KBM-7 (cell line): ENCODE measurements at regions not wholly inside any gene's neighbourhood (a gene's known extent, or its start where the extent isn't known, plus 50 kb on each side); places are given as distances from the start of the nearest gene placed in this dataset.
A peak's percentile ranks its signal among the peaks of the same experiment; 100 is the strongest.

Source experiments
- DNase-seq: peaks from one replicate; pipeline ENCODE4 v3.0.0-alpha.2; 2015
- in situ Hi-C: fragments of 300-500 bp; cut with MboI; formaldehyde crosslinking; loops from 2 replicates; pipeline ENCODE4 v1.14.3; 2020; ENCODE audit warnings: low sequenced_read_pairs, low pct_unique_long_range_greater_than_20kb, mixed read lengths

- in situ Hi-C loops: no loop called here
- DNase-seq: no peak
These were observed 52.0 kb upstream of the TANC2 start for GRCh38 chr17:62913991-62914570.

DNA sequence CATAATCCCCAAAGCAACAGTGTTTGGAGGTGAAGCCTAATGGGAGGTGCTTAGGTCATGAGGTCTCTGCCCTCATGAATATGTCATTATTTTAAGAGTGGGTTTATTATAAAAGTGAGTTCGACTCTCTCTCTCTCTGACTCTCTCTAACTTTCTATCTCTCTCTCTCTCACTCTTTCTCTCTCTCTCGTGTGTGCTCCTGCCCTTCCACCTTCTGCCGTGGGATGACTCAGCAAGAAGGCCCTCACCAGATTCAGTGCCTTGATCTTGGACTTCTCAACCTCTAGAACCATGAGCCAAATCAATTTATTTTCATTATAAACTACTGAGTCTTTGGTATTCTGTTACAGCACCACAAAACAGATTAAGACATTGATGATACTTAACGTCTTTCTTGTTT, 53.7 kb upstream of the TANC2 start:
- DNase-seq: no peak
- in situ Hi-C loops: no loop called here

GRCh38 chr17:62911114-62911513, 54.9 kb upstream of the TANC2 start:
- DNase-seq: no peak
- in situ Hi-C loops: no loop called here

GRCh38 chr17:62910277-62910676, 55.8 kb upstream of the TANC2 start:
- DNase-seq: no peak
- in situ Hi-C loops: no loop called here

DNA sequence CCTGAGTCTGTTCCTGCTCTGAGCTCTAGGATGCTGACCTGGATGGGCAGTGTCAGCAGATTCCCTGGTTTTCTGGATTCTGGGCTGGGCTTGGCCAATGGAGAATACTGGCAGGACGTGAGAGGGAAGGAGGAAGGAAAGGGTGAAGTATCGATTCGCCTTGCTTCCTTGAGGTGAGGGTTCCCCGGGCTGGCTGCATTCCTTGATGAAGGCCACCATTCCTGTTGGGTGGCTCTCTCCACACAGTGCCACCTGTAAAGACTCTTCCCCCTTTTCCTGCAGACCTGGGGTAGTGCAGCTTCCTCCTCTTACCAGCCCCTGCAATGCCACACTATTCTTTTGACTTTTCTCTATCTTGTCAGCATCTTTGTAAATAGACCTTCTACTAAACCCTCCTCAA, 58.1 kb upstream of the TANC2 start:
- in situ Hi-C loops: no loop called here
- DNase-seq: no peak

GRCh38 chr17:62906881-62907280, 59.2 kb upstream of the TANC2 start:
- DNase-seq: no peak

DNA sequence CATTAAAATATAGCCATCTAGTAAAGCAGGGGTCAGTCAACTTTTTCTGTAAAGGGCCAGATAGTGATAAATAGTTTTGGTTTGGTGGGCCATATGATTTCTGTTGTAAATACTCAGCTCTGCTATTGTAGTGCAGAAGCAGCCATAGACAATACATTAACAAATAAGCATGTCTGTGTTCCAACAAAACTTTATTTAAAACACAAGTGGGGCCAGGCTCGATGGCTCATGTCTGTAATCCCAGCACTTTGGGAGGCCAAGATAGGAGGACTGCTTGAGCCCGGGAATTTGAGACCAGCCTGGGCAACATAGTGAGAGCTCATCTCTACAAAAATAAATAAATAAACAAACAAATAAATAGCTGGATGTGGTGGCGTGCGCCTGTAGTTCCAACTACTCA, 60.8 kb upstream of the TANC2 start:
- in situ Hi-C loops: no loop called here
- DNase-seq: no peak

More at GRCh38 chr17:62906881-62907280, 59.2 kb upstream of the TANC2 start:
- in situ Hi-C loops: no loop called here

GRCh38 chr17:62902531-62903220, 63.4 kb upstream of the TANC2 start:
- in situ Hi-C loops: no loop called here
- no peak for DNase-seq

GRCh38 chr17:62901544-62901943, 64.5 kb upstream of the TANC2 start:
- in situ Hi-C loops: no loop called here
- no peak for DNase-seq

GRCh38 chr17:62900096-62900495, 65.9 kb upstream of the TANC2 start:
- no peak for DNase-seq
- in situ Hi-C loops: no loop called here

- DNase-seq: no peak
- in situ Hi-C loops: no loop called here
These were observed 66.7 kb upstream of the TANC2 start for GRCh38 chr17:62899361-62899760.

GRCh38 chr17:62898239-62898864, 67.7 kb upstream of the TANC2 start:
- in situ Hi-C loops: no loop called here
- DNase-seq: no peak

- in situ Hi-C loops: no loop called here
- no peak for DNase-seq
These were observed 68.3 kb upstream of the TANC2 start for GRCh38 chr17:62897706-62898105.

DNA sequence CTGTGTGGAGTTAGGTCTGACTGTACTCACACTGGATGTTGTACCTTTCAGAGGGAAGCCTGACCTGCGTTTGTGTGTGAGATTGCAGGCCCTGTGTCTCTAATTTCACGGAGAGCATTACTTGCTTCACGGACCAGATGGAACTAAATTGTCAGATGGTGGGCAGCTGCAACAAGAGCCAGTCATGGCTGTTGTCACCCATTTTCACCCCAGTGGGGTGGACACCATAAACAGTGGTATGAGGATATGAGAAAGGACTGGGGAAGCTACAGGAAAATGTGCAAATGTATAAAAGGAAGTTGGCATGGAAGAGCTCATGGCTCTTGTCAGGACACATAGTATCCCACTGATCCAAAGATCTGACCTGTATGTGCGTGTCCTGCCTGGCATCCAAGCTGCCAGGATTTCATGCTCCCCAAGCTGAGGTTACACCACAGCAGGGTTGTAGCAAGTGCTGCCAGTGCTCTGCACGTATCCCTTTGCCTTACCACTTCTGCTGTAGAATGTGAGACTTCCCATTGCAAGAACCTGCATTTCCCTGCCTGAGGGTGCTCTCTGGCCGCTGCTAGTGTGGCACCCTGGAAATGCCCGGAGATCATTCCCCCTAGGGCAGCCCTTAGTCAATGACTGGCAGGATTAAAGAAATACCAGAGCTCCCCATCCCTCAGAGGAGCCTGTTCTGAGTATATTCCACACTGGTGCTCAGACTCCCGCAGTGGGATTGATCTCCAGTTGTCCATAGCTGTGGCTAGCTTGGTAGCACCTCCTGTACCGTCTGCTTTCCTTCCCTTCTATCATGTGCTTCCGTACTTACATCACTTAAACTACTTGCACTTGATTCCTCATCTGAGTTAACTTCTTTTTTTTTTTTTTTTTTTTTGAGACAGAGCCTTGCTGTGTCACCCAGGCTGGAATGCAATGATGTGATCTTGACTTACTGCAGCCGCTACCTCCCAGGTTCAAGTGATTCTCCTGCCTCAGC, 70.4 kb upstream of the TANC2 start:
- in situ Hi-C loops: no loop called here
- no peak for DNase-seq

DNA sequence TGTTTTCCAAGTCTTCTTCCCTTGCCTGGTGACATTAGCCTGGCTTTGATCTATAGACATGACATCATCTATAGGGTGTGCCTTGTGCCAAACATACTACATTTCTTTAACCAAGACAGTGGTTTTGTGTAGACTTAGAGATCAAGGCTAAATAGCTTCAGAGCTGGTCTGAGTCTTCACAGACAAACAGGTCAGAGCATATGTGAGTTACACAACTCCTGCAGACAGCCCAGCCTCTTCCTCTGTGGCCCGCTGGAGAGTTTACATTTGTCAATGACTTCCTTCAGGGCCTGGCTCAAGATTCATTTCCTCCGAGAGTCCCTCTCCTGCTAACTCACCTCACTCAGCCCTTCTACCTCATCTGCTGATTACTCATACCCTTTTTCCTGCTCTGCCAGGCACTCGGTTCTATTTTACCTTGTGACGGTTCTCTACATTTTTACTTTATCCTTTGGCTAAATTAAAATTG, 73.1 kb upstream of the TANC2 start:
- DNase-seq: peak; percentile 85
- in situ Hi-C loops: no loop called here

DNA sequence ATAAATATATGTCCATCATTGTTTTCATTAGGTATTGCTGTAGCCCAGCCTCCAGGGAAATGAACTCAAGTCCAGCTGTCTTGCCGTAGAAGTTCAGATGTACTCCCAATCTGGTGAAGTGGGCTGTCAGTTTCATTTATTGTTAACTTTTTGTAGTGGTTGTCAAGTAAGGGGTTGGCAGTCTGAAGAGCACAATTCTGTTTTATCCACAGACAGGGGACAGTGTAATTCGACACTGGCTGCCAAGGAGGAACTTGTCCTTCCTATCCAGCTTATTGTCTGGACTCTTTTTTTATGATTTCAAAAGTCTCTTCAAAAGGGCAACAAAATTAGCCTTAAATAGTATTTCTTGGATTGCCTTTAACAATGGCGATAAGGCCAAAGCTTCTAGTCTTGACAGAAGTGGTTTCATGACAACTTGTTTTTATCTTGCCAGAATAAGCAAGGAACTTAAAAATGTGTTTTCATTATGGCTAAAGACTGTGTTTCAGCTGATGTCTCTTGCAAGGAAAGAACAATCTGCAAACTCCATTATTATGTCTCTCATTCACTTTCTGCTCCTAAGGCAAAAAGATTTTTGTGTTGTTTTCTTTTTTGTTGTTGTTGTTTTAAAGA, 73.9 kb upstream of the TANC2 start:
- DNase-seq: peak; percentile 45
- in situ Hi-C loops: no loop called here

DNA sequence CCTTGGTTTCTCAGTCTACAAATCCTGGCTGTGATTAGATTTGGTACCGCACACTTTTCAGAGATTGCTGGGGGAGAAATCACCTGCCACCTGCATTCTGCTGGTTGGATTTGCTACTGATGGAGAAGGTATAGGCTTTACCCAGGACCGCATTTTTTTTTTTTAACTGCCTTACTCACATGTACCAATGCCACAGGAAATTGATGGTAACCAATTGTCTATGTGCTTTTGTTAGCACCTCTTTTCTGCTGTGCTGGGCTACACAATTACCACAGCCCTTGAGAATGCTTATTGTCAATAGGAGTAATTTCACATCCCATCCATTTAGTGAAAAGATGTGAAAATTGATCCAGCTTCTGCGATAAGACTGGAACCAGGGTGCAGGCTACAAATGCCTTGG, 74.4 kb upstream of the TANC2 start:
- in situ Hi-C loops: no loop called here

DNA sequence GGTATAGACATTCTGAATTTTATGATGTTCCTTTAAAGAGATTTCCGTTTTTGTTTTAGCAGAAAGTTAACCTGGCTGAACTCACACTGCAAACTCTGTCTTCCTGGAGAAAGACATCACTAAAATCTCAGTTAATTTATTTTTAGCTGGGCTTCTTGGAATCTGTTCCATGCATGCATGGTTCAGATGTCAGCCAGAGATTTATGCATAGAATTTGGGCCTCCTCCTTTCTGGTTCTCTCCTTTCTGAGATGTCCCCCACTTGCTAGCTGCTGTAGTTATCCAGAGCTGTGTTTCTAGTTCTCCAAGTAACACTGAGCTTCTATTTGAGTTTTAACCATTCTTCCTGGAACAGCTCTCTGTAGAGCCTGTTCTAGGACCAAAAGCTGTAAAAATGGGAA, 77.3 kb upstream of the TANC2 start:
- DNase-seq: no peak
- in situ Hi-C loops: no loop called here

More for the DNA sequence above, 74.4 kb upstream of the TANC2 start:
- no peak for DNase-seq

DNA sequence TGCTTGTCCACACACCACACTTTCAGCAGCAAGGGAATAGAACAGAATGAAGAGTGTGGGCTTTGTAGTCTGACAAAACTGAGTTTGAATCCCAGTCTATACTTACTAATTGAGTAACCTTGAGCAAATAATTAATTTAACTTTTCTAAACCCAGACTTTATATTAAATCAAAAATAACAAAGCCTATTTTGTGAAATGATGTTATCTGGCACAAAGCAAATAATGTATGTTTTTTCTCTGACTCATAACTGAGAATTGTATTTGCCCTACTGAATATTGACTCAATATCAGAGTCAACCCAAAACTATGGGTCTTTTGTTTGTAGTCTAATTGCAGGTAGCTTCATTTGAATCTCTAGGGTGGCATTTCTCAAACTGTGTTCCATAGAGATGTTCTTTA, 77.9 kb upstream of the TANC2 start:
- in situ Hi-C loops: no loop called here

More for the DNA sequence above, 77.9 kb upstream of the TANC2 start:
- DNase-seq: no peak
